ENCODE measurements at regions not wholly inside any gene's neighbourhood (a gene's known extent, or its start where the extent isn't known, plus 50 kb on each side); places are given as distances from the start of the nearest gene placed in this dataset.

- Histone ChIP-seq H3K4me1 (ENCODE audit: control insufficient read depth in 2 of 2, insufficient read depth in 1 of 2, low read depth in 1 of 2, low read length in 2 of 2) (no peaks in the 10 kb centered on the region), H3K14ac (ENCODE audit: low read length) (no peak overlapping the region), H3K36me3 (replicated peaks in 1 of 2; ENCODE audit: control insufficient read depth in 2 of 2, insufficient read depth in 2 of 2, low read length in 2 of 2) (no peaks in the 10 kb centered on the region), H2BK120ac (ENCODE audit: low read depth, low read length) (no peak overlapping the region), H4K8ac (ENCODE audit: low read depth, low read length) (no peak overlapping the region), H3K4me2 (ENCODE audit: insufficient read depth, low read length, poor library complexity, severe bottlenecking) (no peak overlapping the region), H4K91ac (ENCODE audit: low read depth, low read length, poor library complexity) (no peak overlapping the region), H3K9me3 (replicated peaks in 1 of 2; ENCODE audit: control insufficient read depth in 2 of 2, insufficient read depth in 1 of 2, low read depth in 1 of 2, low read length in 2 of 2) (no peaks in the 10 kb centered on the region), H3K4ac (ENCODE audit: low read length) (no peak overlapping the region), H2AK5ac (ENCODE audit: low read depth, low read length) (no peak overlapping the region), H3K18ac (ENCODE audit: low read length) (no peak overlapping the region), H3K27me3 (ENCODE audit: control insufficient read depth in 3 of 3, insufficient read depth in 3 of 3, low read depth in 1 of 3, low read length in 3 of 3) (no peaks in the 10 kb centered on the region), H2BK15ac (ENCODE audit: low read length) (no peak overlapping the region), H3K4me3 (ENCODE audit: low read length in 2 of 2) (no peak overlapping the region), H2BK12ac (ENCODE audit: low read length) (no peak overlapping the region), H3K27ac (replicated peaks; ENCODE audit: low read length) (no peak overlapping the region), H2AFZ (ENCODE audit: low read length) (no peak overlapping the region), H3K23ac (ENCODE audit: low read depth, low read length, poor library complexity) (no peak overlapping the region), H3K9ac (ENCODE audit: low read depth, low read length, poor library complexity) (no peak overlapping the region), H2BK5ac (ENCODE audit: low read length) (no peak overlapping the region), H3K79me1 (ENCODE audit: low read depth, low read length) (no peaks in the 10 kb centered on the region)
- WGBS, 2 donors (ENCODE audit: extremely low coverage in 2 of 2, insufficient read length in 2 of 2, insufficient replicate concordance in 1 of 2) = no CpG with 5 or more reads among the region's 9 CpGs
- DNase-seq (ENCODE audit: low spot score) = no peak
These were observed 145.5 kb downstream of the CYP26B1 start for GRCh38 chr2:72001937-72002690.

GRCh38 chr2:72000110-72000509, 147.6 kb downstream of the CYP26B1 start:
- no peak for DNase-seq (ENCODE audit: low spot score)
- H3K4me1 ChIP-seq (ENCODE audit: control insufficient read depth in 2 of 2, insufficient read depth in 1 of 2, low read depth in 1 of 2, low read length in 2 of 2) = no peaks in the 10 kb centered on the region
- no peak overlapping the region for H2BK12ac ChIP-seq (ENCODE audit: low read length)
- H2AK5ac ChIP-seq (ENCODE audit: low read depth, low read length) = no peak overlapping the region
- H3K9ac ChIP-seq (ENCODE audit: low read depth, low read length, poor library complexity) = no peak overlapping the region
- no peak overlapping the region for H3K23ac ChIP-seq (ENCODE audit: low read depth, low read length, poor library complexity)
- no peak overlapping the region for H3K4ac ChIP-seq (ENCODE audit: low read length)
- H3K27ac ChIP-seq (replicated peaks; ENCODE audit: low read length) = no peak overlapping the region
- WGBS, 2 donors (ENCODE audit: extremely low coverage in 2 of 2, insufficient read length in 2 of 2, insufficient replicate concordance in 1 of 2) = no CpG with 5 or more reads among the region's 7 CpGs
- no peak overlapping the region for H3K4me2 ChIP-seq (ENCODE audit: insufficient read depth, low read length, poor library complexity, severe bottlenecking)
- no peaks in the 10 kb centered on the region for H3K27me3 ChIP-seq (ENCODE audit: control insufficient read depth in 3 of 3, insufficient read depth in 3 of 3, low read depth in 1 of 3, low read length in 3 of 3)
- no peak overlapping the region for H4K91ac ChIP-seq (ENCODE audit: low read depth, low read length, poor library complexity)
- H4K8ac ChIP-seq (ENCODE audit: low read depth, low read length) = no peak overlapping the region
- no peak overlapping the region for H2BK15ac ChIP-seq (ENCODE audit: low read length)
- no peaks in the 10 kb centered on the region for H3K9me3 ChIP-seq (replicated peaks in 1 of 2; ENCODE audit: control insufficient read depth in 2 of 2, insufficient read depth in 1 of 2, low read depth in 1 of 2, low read length in 2 of 2)
- H2BK5ac ChIP-seq (ENCODE audit: low read length) = no peak overlapping the region
- no peaks in the 10 kb centered on the region for H3K36me3 ChIP-seq (replicated peaks in 1 of 2; ENCODE audit: control insufficient read depth in 2 of 2, insufficient read depth in 2 of 2, low read length in 2 of 2)
- H3K4me3 ChIP-seq (ENCODE audit: low read length in 2 of 2) = no peak overlapping the region
- H3K14ac ChIP-seq (ENCODE audit: low read length) = no peak overlapping the region
- no peak overlapping the region for H3K18ac ChIP-seq (ENCODE audit: low read length)
- no peaks in the 10 kb centered on the region for H3K79me1 ChIP-seq (ENCODE audit: low read depth, low read length)
- no peak overlapping the region for H2BK120ac ChIP-seq (ENCODE audit: low read depth, low read length)
- no peak overlapping the region for H2AFZ ChIP-seq (ENCODE audit: low read length)

- Histone ChIP-seq H3K4me2 (ENCODE audit: insufficient read depth, low read length, poor library complexity, severe bottlenecking) (no peak overlapping the region), H2AK5ac (ENCODE audit: low read depth, low read length) (no peak overlapping the region), H2AFZ (ENCODE audit: low read length) (no peak overlapping the region), H3K14ac (ENCODE audit: low read length) (no peak overlapping the region), H3K4ac (ENCODE audit: low read length) (no peak overlapping the region), H2BK120ac (ENCODE audit: low read depth, low read length) (no peak overlapping the region), H3K4me3 (ENCODE audit: low read length in 2 of 2) (no peak overlapping the region), H3K4me1 (ENCODE audit: control insufficient read depth in 2 of 2, insufficient read depth in 1 of 2, low read depth in 1 of 2, low read length in 2 of 2) (no peaks in the 10 kb centered on the region), H3K36me3 (replicated peaks in 1 of 2; ENCODE audit: control insufficient read depth in 2 of 2, insufficient read depth in 2 of 2, low read length in 2 of 2) (no peaks in the 10 kb centered on the region), H3K23ac (ENCODE audit: low read depth, low read length, poor library complexity) (no peak overlapping the region), H3K27me3 (ENCODE audit: control insufficient read depth in 3 of 3, insufficient read depth in 3 of 3, low read depth in 1 of 3, low read length in 3 of 3) (no peaks in the 10 kb centered on the region), H3K9me3 (replicated peaks in 1 of 2; ENCODE audit: control insufficient read depth in 2 of 2, insufficient read depth in 1 of 2, low read depth in 1 of 2, low read length in 2 of 2) (no peaks in the 10 kb centered on the region), H3K18ac (ENCODE audit: low read length) (no peak overlapping the region), H2BK15ac (ENCODE audit: low read length) (no peak overlapping the region), H4K8ac (ENCODE audit: low read depth, low read length) (no peak overlapping the region), H3K9ac (ENCODE audit: low read depth, low read length, poor library complexity) (no peak overlapping the region), H3K79me1 (ENCODE audit: low read depth, low read length) (no peaks in the 10 kb centered on the region), H4K91ac (ENCODE audit: low read depth, low read length, poor library complexity) (no peak overlapping the region), H3K27ac (replicated peaks; ENCODE audit: low read length) (no peak overlapping the region), H2BK12ac (ENCODE audit: low read length) (no peak overlapping the region), H2BK5ac (ENCODE audit: low read length) (no peak overlapping the region)
- no peak for DNase-seq (ENCODE audit: low spot score)
- WGBS, 2 donors (ENCODE audit: extremely low coverage in 2 of 2, insufficient read length in 2 of 2, insufficient replicate concordance in 1 of 2) = no CpG with 5 or more reads among the region's 5 CpGs
These were observed 148.1 kb downstream of the CYP26B1 start for GRCh38 chr2:71999580-71999979.

- Histone ChIP-seq H2BK12ac (ENCODE audit: low read length) (no peak overlapping the region), H2AK5ac (ENCODE audit: low read depth, low read length) (no peak overlapping the region), H4K91ac (ENCODE audit: low read depth, low read length, poor library complexity) (no peak overlapping the region), H2BK120ac (ENCODE audit: low read depth, low read length) (no peak overlapping the region), H3K27me3 (ENCODE audit: control insufficient read depth in 3 of 3, insufficient read depth in 3 of 3, low read depth in 1 of 3, low read length in 3 of 3) (no peaks in the 10 kb centered on the region), H3K23ac (ENCODE audit: low read depth, low read length, poor library complexity) (no peak overlapping the region), H2BK15ac (ENCODE audit: low read length) (no peak overlapping the region), H4K8ac (ENCODE audit: low read depth, low read length) (no peak overlapping the region), H3K79me1 (ENCODE audit: low read depth, low read length) (no peaks in the 10 kb centered on the region), H3K4me2 (ENCODE audit: insufficient read depth, low read length, poor library complexity, severe bottlenecking) (no peak overlapping the region), H3K4me1 (ENCODE audit: control insufficient read depth in 2 of 2, insufficient read depth in 1 of 2, low read depth in 1 of 2, low read length in 2 of 2) (no peaks in the 10 kb centered on the region), H2AFZ (ENCODE audit: low read length) (no peak overlapping the region), H3K27ac (replicated peaks; ENCODE audit: low read length) (no peak overlapping the region), H3K4me3 (ENCODE audit: low read length in 2 of 2) (no peak overlapping the region), H3K36me3 (replicated peaks in 1 of 2; ENCODE audit: control insufficient read depth in 2 of 2, insufficient read depth in 2 of 2, low read length in 2 of 2) (no peaks in the 10 kb centered on the region), H3K18ac (ENCODE audit: low read length) (no peak overlapping the region), H3K14ac (ENCODE audit: low read length) (no peak overlapping the region), H3K9ac (ENCODE audit: low read depth, low read length, poor library complexity) (no peak overlapping the region), H2BK5ac (ENCODE audit: low read length) (no peak overlapping the region), H3K9me3 (replicated peaks in 1 of 2; ENCODE audit: control insufficient read depth in 2 of 2, insufficient read depth in 1 of 2, low read depth in 1 of 2, low read length in 2 of 2) (no peaks in the 10 kb centered on the region), H3K4ac (ENCODE audit: low read length) (no peak overlapping the region)
- DNase-seq (ENCODE audit: low spot score) = no peak
These were observed 149.8 kb downstream of the CYP26B1 start for GRCh38 chr2:71997843-71998242.

Data from neuronal stem cell (in vitro differentiated cells).